Dermis microvascular lymphatic vessel endothelial cell (primary cell): ENCODE measurements at regions not wholly inside any gene's neighbourhood (a gene's known extent, or its start where the extent isn't known, plus 50 kb on each side); places are given as distances from the start of the nearest gene placed in this dataset.

Experiments
- DNase-seq, 2 donors: peaks; one replicate each; pipeline versions ENCODE4 v3.0.0 to v3.0.0-alpha.2; 2010; ENCODE audit warnings: low read depth in 2 of 2

DNA sequence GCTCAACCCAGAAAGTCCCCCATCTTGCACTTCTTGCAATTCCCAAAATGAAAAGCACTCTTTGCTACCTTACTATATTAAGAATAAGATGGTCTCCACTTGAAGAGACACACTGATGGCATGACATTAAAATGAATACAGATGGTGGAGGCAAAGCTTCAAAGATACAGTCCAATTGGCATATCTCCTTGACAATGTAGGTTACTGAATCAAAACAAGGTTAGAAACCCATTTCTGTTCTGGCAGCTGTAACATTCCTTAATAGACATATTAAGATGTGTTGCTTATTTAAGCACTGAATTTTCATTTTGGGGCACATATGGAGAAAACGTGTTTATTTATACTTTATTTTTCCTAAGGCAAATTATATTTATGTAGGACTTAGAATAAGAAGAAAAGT, 1262.8 kb upstream of the CDH8 start:
- no peak for DNase-seq

DNA sequence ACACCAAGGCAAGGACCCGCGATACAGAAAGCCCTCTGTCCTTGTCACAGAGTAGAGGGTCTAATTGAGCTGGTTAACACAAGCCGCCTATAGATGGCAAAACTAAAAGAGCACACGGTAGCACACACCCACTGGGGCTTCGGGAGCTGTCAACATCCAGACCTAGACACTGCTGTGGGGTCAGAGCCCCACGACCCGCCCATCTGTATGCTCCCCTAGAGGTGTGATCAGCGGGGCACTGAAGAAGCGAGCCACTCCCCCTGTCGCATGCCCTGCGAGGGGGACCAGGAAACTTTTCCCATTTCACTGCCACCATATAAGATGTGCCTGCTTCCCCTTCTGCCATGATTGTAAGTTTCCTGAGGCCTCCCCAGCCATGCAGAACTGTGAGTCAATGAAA, 1255.8 kb upstream of the CDH8 start:
- no peak for DNase-seq

DNA sequence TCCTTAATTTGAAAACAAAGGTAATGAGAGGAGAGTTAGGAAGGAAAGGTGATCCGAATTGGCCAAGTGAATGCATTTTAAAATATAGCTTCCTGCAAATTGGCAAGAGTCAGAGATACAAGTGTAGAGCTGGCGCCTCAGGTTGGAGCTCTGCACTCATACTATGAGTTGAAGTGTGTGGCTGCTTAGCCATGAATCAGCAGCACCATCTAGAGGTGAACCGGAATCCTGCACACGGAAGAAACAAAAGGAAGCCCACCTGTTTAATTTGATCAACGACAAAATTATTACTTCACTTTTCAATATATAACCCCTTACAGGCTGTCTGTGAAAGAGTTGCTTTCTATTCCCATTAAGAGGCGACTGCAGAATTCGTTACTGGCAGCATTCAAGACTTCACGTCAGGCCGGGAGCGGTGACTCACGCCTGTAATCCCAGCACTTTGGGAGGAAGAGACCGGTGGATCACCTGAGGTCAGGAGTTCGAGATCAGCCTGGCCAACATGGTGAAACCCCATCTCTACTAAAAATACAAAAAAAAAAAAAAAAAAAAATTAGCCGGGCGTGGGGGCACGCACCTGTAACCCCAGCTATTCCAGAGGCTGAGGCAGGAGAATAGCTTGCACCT, 1253.7 kb upstream of the CDH8 start:
- DNase-seq = peak in 1 of 2 donors; percentile 1

DNA sequence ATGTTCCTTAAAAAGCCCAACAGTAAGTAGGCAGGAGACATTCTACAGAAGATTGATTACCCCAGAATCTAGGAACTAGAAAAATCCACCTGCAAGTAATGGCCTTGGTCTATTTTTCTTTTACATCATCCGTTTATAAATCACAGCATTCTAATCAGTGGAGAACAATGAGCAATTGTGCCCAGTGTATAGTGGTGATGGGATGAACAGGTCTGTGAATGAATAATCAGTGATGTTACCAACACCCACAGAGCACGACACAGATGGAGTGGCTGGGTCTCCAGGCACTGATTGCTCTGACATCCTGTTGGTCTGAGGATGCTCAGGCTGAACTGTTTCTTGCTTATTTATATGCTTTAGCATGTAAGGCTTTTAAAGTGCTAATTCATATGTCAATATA, 1251.2 kb upstream of the CDH8 start:
- no peak for DNase-seq

DNA sequence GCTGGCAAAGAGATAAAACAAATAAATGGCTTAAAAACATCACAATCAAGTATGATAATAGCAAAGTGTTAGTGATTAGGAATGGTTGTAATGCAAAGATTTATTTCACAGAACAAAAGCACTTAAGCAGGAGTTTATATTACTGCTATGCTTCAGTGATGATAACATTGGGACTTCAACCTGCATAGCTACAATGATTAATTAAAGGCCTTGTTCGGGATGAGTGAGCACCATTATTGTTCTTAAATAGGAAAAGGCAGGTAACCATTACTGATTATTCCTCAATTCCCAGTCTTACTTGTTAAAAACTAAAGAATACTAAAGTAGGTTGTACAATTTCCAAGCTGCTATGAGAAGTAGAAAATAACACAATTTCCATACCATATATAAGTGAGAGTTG, 1247.5 kb upstream of the CDH8 start:
- no peak for DNase-seq

DNA sequence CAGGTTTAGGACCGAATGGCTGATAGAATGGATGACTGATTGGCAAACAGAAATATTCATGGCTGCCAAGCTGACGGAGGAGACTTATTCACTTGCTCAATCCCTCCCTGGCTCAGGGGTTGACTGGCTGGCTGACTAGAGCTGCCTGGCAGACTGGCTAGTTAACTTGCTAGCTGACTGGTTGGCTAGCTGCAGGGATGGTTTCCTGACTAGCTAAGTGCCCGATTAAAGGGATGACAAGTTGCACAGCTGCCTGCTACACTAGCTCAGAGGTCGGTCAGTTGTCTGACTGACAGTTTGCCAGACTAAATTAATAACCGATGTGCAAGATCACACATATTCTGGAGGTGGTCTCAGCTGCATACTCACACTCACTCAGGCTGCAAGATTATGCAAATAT, 1208.4 kb upstream of the CDH8 start:
- DNase-seq = no peak

DNA sequence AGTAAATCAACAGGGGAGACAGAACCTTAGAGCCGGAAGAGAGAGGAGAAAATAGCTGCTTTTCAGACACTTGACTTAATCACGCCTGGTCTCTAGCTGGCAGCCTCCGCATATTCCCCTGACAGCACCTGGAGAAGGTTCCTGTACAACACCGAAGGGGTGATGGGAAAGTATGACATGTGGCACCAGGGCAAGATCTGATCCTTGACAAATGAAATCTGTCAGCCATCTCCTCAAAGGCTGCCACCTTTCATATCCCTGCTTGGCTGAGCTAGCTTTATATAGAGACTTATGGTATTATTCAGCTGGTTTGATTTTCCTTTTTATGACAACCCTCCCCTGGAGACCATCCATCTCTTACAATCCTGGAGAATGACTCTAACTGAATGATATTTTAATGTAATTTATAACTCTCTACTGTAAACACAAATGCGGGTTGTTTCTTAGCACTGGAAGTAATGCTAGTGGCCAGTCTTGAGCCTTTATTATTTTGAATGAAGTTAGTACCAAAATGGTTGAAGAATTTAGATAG, 1205.3 kb upstream of the CDH8 start:
- DNase-seq = no peak

DNA sequence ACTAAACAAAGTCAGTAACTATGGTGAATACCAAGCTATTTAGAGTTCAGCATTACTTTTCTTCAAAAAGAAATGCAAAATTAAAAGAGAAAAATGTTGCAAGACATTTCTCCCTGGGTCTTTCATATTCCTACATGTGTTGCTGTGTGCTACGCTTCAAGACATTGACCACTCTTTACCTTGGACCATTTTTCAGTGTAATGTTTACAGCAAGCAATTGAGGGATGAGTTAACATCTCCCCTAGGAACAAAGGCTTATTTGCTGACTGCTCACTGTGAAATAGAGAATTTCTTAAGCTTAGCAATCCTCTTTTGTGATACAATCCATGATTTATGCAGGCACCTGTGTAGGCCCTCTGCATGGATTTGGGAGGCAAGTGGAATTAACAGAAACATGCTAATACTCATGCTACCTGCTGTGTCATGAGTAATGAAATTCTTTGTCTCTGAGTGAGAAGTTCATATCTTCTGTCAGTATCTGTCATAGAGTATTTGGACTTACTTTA, 1202.9 kb upstream of the CDH8 start:
- no peak for DNase-seq

DNA sequence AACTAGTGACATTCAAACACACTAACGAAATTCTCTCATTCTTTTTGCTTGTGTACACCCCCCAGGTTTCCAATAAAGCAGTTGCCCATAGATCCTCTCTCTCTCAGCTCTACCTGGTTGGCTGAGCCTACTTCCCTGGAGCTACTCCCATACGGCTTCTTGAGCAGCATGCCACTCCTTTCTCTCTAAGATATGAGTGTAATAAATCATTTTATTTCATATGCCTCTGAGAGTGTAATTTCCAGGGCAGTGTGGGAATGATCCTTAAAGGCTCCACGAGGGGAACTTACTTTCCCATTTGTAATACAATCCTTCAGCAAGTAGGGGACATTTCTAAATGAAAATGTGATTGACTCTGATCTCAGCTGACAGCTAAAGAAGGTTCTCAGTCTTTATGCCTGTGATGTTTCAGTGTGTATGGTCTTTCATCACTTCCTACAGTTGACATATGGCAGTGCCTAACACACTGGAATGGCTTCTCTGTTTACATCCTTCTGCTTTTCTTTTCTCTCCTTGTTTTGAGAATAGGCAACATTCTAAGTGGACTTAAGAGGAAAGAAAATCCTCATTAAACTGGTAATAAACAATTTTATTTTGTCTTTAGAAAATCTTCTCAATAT, 1194.3 kb upstream of the CDH8 start:
- DNase-seq = no peak

DNA sequence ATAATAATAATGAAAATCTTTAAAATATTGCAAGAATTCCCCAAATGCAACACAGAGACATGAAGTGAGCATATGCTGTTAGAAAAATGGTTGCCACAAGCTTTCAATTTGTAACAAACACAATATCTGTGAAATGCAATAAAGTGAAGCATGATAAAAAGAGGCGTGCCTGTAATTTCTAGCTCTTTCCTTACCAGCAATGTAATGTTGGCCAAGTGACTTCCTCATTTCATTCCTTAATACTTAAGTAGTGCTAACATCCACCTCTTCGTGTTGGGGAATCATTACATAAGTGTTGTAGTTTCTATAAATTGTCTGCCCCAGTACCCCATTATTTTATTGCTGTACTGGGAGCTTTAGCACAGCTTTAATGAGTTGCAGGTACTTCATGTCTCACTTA, 1192.0 kb upstream of the CDH8 start:
- DNase-seq = no peak

DNA sequence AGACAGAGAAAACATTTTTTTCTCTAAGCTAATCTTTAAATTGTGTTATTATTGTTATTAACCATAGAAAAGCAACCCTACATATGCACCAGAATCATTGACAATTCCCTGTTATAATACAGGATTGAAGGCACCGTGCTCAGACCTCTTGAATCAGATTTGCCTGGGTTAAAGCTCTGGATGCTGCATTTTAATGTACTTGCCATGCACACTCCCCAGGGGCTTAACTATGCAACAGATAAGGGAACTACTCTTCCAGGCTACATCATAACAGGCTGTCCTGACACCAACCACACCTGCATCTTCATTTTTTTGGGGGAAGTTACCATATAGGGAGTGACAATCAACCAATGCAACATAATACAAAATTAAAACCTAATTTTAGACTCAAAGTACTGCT, 1187.6 kb upstream of the CDH8 start:
- DNase-seq = no peak

DNA sequence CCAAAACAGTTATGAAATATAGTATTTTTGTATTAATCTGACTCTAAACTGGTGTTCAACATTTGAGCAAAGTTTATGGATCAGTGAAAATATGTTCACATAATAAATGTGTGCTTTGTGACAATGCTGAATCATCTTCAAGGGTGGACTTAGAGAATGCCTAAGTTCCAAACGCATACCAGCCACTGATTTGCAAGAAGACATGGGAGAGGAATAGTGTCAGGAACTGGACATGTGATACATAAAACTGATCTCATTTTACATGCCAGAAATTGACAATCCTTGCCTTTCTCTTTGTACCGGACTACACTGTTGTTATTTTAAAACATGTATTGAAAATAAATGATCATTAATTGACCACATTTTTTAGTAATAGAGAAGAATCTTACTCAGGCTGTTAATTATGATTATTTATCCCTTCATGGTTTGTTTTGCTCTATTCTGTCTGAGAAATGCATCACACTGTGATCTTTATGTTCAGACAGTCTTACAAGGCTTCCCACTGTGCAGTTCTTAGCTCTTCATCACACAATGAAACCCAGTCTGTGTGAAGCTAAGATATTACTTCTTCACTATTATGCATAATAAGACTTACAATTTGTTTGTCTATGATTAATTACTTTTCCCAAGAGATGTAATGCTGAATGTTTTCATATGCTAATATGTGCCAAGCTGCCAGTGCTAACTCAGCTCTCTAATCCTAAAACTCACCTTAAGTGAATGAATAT, 1180.6 kb upstream of the CDH8 start:
- no peak for DNase-seq

DNA sequence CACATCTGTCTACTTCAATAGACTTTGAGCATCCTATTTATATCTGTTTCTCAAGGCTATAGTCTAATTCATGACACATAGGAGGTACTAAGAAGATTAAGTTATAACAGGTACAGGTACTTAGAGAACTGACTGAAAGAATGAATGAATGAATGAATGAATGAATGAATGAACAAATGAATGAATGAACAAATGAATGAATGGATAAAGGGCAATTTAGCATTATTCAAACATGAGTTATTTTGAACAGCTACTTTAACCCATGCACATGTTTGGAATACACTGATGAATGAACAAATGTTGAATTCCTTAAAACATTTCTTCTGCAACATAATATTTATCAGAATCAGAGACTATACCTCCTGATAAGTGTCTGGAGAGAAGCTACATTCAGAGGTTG, 1165.6 kb upstream of the CDH8 start:
- no peak for DNase-seq

DNA sequence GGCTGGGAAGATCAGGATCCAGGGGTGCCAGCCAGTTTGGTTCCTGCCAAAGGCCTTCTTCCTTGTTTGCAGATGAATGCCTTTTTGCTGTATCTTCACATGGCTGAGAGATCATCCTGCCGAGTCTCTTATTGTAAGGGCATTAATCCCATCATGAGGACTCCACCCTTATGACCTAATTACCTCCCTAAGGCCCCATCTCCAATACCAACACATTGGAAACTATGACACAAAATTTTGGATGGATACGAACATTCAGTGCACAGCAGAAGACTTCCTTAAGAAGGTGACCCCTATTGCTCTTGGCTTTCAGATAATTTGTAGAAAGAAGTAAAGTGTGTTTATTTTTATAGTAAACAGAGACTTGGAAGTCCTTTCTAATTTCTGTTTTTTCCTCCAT, 1164.7 kb upstream of the CDH8 start:
- no peak for DNase-seq

DNA sequence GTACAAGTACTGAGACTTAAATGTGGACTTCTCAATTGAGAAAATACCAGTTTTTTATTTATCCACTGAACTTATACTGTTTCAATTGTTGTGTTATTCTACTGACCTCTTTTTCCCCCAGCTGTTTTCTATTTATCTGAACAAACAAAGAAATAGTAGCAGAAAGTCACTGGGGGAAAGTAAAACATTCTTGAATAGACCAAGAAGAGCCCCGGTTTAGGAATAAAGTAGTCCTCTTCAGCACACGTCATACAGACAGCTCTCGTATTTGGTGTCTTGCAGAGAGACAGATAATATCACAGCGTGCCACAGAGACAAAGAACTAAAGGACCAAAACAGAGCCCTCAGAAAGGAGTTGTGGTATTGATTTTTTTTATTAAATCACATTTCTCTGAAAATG, 1159.1 kb upstream of the CDH8 start:
- DNase-seq = no peak

DNA sequence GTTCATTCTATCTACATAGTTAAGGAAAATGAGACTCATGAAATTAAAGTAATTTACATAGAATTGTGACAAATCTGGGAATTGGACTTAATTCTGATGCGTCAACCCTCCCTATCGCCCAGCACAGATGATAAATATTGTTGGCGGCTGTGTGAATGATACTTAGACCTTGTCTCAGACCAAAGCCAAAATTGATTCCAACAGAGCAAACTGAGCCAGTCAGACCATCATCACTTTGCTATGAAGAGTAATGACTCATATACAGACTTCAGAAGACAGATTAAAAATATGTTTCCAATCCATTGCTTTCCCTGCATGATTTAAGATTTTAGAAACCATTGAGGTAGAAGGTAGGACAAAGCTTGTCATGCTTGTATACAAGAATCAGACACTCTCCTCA, 1156.7 kb upstream of the CDH8 start:
- DNase-seq = no peak

DNA sequence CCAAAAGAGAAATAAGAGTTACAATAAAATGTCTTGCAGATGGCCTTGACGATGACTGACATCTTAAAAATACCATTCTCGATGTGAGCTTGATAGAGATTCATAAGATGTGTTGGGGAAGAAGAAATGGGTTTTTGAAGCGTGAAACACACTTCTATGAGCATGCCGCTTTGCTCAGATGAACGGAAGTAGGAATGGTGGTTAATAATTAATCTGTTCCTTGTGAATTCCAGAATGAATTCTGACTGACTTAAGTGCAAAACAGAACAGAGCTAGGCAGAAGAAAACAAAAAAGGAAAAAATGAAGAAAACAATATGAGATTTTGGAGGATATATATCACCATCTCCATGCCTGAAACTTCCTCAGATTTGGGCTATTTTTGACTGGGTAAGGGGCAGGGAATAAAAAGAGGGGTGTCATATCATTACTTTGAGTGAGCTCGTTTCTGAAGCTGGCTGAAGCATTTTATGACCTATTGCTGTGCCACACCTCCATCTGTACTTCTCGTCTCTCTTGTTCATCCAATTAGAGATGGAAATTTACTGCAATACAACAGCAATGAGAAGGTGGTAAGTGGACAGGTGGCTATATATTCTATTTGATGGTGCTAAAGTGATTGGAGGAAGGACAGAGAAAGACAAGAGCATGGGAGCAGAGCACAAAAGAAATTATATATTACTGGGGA, 1152.0 kb upstream of the CDH8 start:
- no peak for DNase-seq

DNA sequence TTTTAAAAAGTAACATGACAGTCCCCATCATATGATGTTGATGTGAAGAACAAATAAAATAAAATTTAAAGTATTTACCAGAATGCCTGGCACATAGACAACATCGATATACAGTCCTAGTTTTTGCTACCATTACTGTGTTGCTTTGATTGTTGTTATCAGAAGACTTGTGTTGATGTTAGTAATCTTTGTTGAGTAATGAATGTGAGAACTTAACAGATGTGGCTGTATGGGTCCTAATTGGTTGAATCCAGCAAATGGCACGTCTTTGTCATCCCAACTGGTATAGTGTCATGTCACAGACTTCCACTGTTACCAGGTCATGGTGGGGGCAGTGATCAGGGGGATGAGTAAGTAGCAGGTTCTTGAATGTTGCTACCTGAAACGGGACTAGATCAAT, 1151.4 kb upstream of the CDH8 start:
- DNase-seq = no peak

DNA sequence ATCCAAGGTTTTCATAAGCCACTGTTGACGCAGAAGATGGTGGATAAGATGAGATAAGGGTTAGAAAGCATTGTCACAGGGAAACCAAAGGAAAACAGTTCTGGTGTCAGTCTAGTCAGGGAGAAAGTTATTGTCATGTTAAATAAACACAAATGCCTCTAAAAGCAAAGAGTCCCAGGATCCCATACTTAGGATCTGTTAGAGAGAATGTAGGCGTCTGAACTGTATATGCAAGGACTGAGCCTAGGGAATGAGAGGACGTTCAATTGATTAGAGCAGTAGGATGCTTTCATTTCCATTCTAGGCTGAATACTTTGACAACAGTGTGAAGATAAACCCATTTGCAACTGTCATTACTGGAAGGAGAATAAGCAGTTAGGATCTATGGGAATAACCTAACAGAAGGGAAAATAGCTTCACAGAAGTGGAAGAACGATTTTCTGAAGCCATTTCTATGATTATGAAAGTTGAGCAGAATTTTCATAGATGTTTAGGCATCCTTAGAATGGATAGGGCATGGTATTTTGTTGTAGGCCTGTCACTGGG, 1149.1 kb upstream of the CDH8 start:
- DNase-seq = no peak

DNA sequence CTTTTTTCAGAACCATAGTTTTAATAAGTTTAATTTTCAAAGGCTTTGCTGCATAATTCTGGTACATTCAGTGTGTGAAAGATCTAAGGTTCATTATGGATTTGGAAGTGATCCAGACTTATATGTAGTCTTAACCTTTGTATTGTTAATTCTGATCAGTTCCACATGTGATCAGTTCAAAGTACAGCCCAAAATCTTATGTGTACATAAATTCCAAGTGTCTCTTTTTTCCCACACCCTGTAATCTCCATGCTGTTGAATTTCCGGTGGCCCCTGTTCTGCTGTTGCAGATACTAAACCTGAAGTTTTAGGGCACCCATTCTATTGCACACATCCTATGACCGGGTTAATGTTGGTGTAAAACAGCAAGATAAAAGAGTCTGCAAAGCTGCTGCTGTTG, 1147.5 kb upstream of the CDH8 start:
- no peak for DNase-seq

DNA sequence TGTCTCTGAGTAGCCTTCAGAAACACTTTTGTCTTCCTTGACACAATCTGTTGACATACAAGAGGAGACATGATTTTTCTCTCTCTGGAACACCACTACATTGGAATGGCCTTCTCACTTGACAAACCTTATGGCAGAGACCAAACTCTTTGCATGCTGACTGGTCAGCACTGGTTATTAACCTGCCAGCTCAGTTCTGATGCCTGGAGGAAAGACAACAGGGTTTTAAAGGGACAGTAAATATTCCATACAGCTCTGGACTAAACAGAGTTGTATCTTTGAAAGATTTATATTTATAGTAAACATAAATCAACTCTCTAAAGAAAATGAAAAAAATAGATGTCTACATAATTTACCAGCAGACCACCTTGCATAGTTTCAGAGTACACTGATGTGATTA, 1139.1 kb upstream of the CDH8 start:
- no peak for DNase-seq

DNA sequence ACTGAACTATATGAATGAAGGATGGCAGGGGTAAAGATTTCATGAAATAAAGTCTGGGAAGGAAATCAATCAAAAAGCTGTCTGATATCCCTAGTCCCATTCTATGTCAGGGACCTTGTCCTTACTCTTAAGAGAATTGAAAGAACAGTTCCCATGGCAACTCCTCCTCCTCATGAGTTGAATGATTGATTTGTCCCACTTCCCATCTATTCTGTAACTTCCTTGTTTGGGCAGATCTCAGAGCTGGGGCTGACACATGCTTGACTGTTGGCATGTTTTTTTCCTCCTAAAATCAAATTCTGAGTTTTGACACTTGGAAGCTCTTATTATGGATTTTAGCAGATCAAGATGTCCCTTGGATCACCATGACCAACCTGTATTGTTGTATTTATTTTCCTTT, 1138.6 kb upstream of the CDH8 start:
- no peak for DNase-seq
